DND-41 (cell line): ENCODE measurements at regions not wholly inside any gene's neighbourhood (a gene's known extent, or its start where the extent isn't known, plus 50 kb on each side); places are given as distances from the start of the nearest gene placed in this dataset.

Experiments
- CTCF ChIP-seq: IDR thresholded peaks from 2 replicates; pipeline ENCODE4 v1.5.1; 2012; ENCODE audit warnings: borderline replicate concordance, low read length, moderate library complexity, mild to moderate bottlenecking; ENCODE audit not compliant: poor library complexity, severe bottlenecking; ENCODE audit errors: extremely low read depth
- EZH2 ChIP-seq: IDR thresholded peaks from 3 replicates; pipeline ENCODE4 v1.6.1; 2012; ENCODE audit warnings: borderline replicate concordance, low read depth, mild to moderate bottlenecking, moderate library complexity, low read length, inconsistent platforms; ENCODE audit not compliant: severe bottlenecking

- TF ChIP-seq CTCF (no peak), EZH2 (no peak)
Measured at GRCh38 chr2:220880623-220881596, 691.2 kb downstream of the EPHA4 start.
